ENCODE measurements at regions not wholly inside any gene's neighbourhood (a gene's known extent, or its start where the extent isn't known, plus 50 kb on each side); places are given as distances from the start of the nearest gene placed in this dataset.
"Not testable (repeated sequence)": the region's sequence is repeated elsewhere in the genome, so short reads cannot be mapped to it uniquely, and the experiment has no call there.

DNA sequence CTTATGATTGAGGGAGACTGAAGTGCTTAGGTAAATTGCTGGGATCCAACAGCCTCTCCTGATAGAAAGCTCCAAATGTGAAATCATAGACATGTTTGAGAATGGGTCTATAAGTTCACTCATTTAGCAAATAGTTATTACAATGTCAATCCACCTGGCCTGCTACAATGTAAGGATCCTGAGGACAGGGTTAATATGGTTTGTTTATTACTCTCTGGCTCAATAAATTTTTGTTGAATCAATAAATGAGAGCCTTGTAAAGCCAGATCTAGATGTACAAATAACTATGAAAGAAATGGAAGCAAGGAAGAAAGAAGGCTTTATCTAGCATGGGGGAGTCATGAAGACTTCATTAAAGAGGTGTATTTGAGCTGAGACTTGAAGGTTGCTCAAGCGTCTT, 165.6 kb upstream of the IGF1 start:
- H3K9me3 ChIP-seq (ENCODE audit: control insufficient read depth in 4 of 4, insufficient read depth in 3 of 4, low read length in 3 of 4) = no peaks in the 10 kb centered on the region
- TF ChIP-seq, protein P1, sequence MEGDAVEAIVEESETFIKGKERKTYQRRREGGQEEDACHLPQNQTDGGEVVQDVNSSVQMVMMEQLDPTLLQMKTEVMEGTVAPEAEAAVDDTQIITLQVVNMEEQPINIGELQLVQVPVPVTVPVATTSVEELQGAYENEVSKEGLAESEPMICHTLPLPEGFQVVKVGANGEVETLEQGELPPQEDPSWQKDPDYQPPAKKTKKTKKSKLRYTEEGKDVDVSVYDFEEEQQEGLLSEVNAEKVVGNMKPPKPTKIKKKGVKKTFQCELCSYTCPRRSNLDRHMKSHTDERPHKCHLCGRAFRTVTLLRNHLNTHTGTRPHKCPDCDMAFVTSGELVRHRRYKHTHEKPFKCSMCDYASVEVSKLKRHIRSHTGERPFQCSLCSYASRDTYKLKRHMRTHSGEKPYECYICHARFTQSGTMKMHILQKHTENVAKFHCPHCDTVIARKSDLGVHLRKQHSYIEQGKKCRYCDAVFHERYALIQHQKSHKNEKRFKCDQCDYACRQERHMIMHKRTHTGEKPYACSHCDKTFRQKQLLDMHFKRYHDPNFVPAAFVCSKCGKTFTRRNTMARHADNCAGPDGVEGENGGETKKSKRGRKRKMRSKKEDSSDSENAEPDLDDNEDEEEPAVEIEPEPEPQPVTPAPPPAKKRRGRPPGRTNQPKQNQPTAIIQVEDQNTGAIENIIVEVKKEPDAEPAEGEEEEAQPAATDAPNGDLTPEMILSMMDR (IDR thresholded peaks at IDR 0.05; ENCODE audit: control extremely low read depth, extremely low read depth) = no peak
- H3K9ac ChIP-seq (ENCODE audit: insufficient read depth in 1 of 2, low read length in 2 of 2) = no peak overlapping the region
- no peaks in the 10 kb centered on the region for H3K27me3 ChIP-seq (ENCODE audit: control insufficient read depth in 3 of 3, insufficient read depth in 3 of 3, low read length in 2 of 3)
- H3K27ac ChIP-seq (ENCODE audit: low read depth in 1 of 2, low read length in 1 of 2) = no peak overlapping the region
- H3K4me1 ChIP-seq (ENCODE audit: control insufficient read depth in 5 of 5, insufficient read depth in 5 of 5, low read length in 5 of 5) = no peaks in the 10 kb centered on the region
- no peak overlapping the region for H3K4me3 ChIP-seq
- H3K36me3 ChIP-seq (ENCODE audit: control insufficient read depth in 4 of 4, insufficient read depth in 4 of 4, low read length in 4 of 4) = no peaks in the 10 kb centered on the region
- DNase-seq (no peak), ATAC-seq (ENCODE audit: insufficient read depth, low FRiP score) (no peak)
- 79 to 83% methylated on average over 1 of the region's 1 CpG for WGBS, 2 donors

DNA sequence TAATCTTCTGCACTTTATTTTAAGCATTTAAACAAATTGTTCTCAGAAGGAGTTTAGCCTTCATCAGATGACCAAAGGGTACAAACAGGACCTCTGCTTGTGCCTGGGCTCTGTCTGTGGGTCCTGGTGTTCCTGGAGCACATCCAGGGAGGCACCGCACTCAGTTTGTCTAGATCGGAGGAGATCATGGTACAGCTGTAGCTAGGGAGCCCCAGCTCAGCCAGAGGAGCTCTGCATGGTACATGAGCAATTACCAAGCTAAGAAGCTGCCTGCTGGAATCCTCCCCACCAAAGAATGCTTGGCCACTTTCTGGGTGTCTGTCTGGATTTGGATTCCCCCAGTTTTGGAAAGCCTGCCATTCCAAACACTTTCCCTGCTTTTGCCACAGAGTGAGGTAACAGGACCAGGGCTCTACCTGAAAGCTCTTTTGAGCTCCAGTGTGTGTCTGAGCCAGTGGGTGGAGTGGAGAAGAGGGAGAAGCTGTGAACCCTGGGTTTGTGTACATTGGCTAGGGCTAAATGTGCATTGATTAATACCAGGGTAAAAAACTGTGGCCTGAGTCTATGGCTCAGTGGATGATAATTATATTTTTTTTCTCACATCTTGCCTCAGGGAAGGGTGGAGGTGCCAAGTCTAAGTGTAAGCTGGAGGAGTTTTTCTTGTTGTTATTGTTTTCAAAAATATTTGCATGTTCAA, 163.7 kb upstream of the IGF1 start:
- Histone ChIP-seq H3K4me1 (ENCODE audit: control insufficient read depth in 5 of 5, insufficient read depth in 5 of 5, low read length in 5 of 5) (no peaks in the 10 kb centered on the region), H3K4me3 (no peak overlapping the region), H3K27ac (ENCODE audit: low read depth in 1 of 2, low read length in 1 of 2) (no peak overlapping the region), H3K9ac (ENCODE audit: insufficient read depth in 1 of 2, low read length in 2 of 2) (no peak overlapping the region), H3K9me3 (ENCODE audit: control insufficient read depth in 4 of 4, insufficient read depth in 3 of 4, low read length in 3 of 4) (no peaks in the 10 kb centered on the region), H3K36me3 (ENCODE audit: control insufficient read depth in 4 of 4, insufficient read depth in 4 of 4, low read length in 4 of 4) (no peaks in the 10 kb centered on the region), H3K27me3 (ENCODE audit: control insufficient read depth in 3 of 3, insufficient read depth in 3 of 3, low read length in 2 of 3) (no peaks in the 10 kb centered on the region)
- DNase-seq = no peak
- WGBS, 2 donors = 88 to 90% methylated on average over 2 of the region's 2 CpGs
- no peak for ATAC-seq (ENCODE audit: insufficient read depth, low FRiP score)
- TF ChIP-seq, protein P1 (IDR thresholded peaks at IDR 0.05; ENCODE audit: control extremely low read depth, extremely low read depth) = no peak

DNA sequence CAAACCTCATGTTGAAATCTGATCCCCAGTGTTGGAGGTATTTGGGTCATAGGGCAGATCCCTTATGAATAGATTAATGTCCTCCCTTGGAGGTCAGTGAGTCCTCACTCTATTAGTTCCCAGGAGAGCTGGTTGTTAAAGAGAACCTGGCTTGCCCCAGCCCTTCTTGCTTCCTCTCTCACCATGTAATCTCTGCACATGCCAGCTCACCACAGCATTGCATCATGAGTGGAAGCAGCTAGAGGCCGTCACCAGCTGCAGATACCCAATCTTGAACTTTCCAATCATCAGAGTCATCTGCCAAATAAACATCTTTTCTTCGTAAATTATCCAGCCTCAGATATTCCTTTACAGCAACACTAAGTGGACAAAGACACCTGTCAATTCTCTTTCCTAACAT, 161.8 kb upstream of the IGF1 start:
- TF ChIP-seq, protein P1 (IDR thresholded peaks at IDR 0.05; ENCODE audit: control extremely low read depth, extremely low read depth) = no peak
- 62 to 66% methylated on average over 2 of the region's 2 CpGs for WGBS, 2 donors
- no peaks in the 10 kb centered on the region for H3K27me3 ChIP-seq (ENCODE audit: control insufficient read depth in 3 of 3, insufficient read depth in 3 of 3, low read length in 2 of 3)

DNA sequence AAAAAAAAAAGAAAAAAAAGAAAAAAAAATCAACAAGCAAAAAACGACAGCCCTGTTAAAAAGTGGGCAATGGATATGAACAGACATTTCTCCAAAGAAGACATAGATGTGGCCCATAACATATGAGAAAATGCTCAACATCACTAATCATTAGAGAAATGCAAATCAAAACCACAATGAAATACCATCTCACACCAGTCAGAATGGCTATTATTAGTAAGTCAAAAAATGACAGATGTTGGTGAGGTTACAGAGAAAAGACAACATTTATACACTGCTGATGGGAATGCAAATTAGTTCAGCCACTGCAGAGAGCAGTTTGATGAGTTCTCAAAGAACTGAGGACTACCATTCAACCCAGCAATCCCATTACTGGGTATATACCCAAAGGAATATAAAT, 160.3 kb upstream of the IGF1 start:
- H3K36me3 ChIP-seq (ENCODE audit: control insufficient read depth in 4 of 4, insufficient read depth in 4 of 4, low read length in 4 of 4); DNase-seq; ATAC-seq (ENCODE audit: insufficient read depth, low FRiP score); H3K27me3 ChIP-seq (ENCODE audit: control insufficient read depth in 3 of 3, insufficient read depth in 3 of 3, low read length in 2 of 3); H3K4me3 ChIP-seq; H3K27ac ChIP-seq (ENCODE audit: low read depth in 1 of 2, low read length in 1 of 2); H3K9ac ChIP-seq (ENCODE audit: insufficient read depth in 1 of 2, low read length in 2 of 2); H3K9me3 ChIP-seq (ENCODE audit: control insufficient read depth in 4 of 4, insufficient read depth in 3 of 4, low read length in 3 of 4); H3K4me1 ChIP-seq (ENCODE audit: control insufficient read depth in 5 of 5, insufficient read depth in 5 of 5, low read length in 5 of 5): not testable (repeated sequence)
- WGBS, 2 donors = 77 to 89% methylated on average over 1 of the region's 1 CpG

More for the DNA sequence above, 161.8 kb upstream of the IGF1 start:
- no peak overlapping the region for H3K27ac ChIP-seq (ENCODE audit: low read depth in 1 of 2, low read length in 1 of 2)
- H3K9ac ChIP-seq (ENCODE audit: insufficient read depth in 1 of 2, low read length in 2 of 2) = no peak overlapping the region
- no peaks in the 10 kb centered on the region for H3K36me3 ChIP-seq (ENCODE audit: control insufficient read depth in 4 of 4, insufficient read depth in 4 of 4, low read length in 4 of 4)
- H3K4me1 ChIP-seq (ENCODE audit: control insufficient read depth in 5 of 5, insufficient read depth in 5 of 5, low read length in 5 of 5) = no peaks in the 10 kb centered on the region
- no peaks in the 10 kb centered on the region for H3K9me3 ChIP-seq (ENCODE audit: control insufficient read depth in 4 of 4, insufficient read depth in 3 of 4, low read length in 3 of 4)
- DNase-seq = no peak
- ATAC-seq (ENCODE audit: insufficient read depth, low FRiP score) = no peak
- H3K4me3 ChIP-seq = no peak overlapping the region
